Psoas muscle (tissue), 7 donors: ENCODE measurements at regions not wholly inside any gene's neighbourhood (a gene's known extent, or its start where the extent isn't known, plus 50 kb on each side); places are given as distances from the start of the nearest gene placed in this dataset.

Experiments used
- ATAC-seq, 4 donors: fragments of 200-7000 bp; cut with Tn5 transposase; one replicate each; pipeline ENCODE4 v1.9.1; 2020; ENCODE audit warnings: moderate library complexity in 3 of 4, mild to moderate bottlenecking in 2 of 4
- DNase-seq, 2 donors: peaks; one replicate each; pipeline ENCODE4 v3.0.0-alpha.2; 2020
- H3K27ac ChIP-seq: fragments of 200-600 bp; one replicate; pipeline ENCODE4 v1.8.0; 2022
- H3K27me3 ChIP-seq, 3 donors: fragments of 200-600 bp in 1 of 3; one replicate each; pipeline versions ENCODE4 v1.6.1 to v1.8.0; 2013 to 2022; ENCODE audit warnings: low read length in 2 of 3, mild to moderate bottlenecking in 2 of 3, moderate library complexity in 1 of 3; ENCODE audit not compliant: insufficient read depth in 3 of 3
- H3K36me3 ChIP-seq, 2 donors: fragments of 200-600 bp in 1 of 2; one replicate each; pipeline versions ENCODE4 v1.6.1 to v1.8.0; 2013 to 2022; ENCODE audit warnings: low read depth in 1 of 2, mild to moderate bottlenecking in 1 of 2, moderate library complexity in 1 of 2; ENCODE audit not compliant: insufficient read depth in 1 of 2
- H3K4me1 ChIP-seq: fragments of 200-600 bp; one replicate; pipeline ENCODE4 v1.8.0; 2022
- H3K4me3 ChIP-seq: fragments of 200-600 bp; one replicate; pipeline ENCODE4 v1.8.0; 2022; ENCODE audit warnings: mild to moderate bottlenecking
- H3K9me3 ChIP-seq: fragments of 200-600 bp; one replicate; pipeline ENCODE4 v1.8.0; 2022
- WGBS, 3 donors: extraction: QIAGEN DNeasy Blood & Tissue Kit; methylation state at CpG; one replicate each; pipeline versions ENCODE4 v1.1.6 to v1.1.7; 2013; 5-methylcytosine and 5-hydroxymethylcytosine counted together
- intact Hi-C, 2 donors: fragments of 100-400 bp; cut with DNase I; formaldehyde crosslinking; loops; one replicate each; pipeline versions ENCODE4 v1.11.0 to v1.14.2; 2022
- TF ChIP-seq, protein P1 (sequence below): fragments of 200-600 bp; IDR thresholded peaks from one replicate; pipeline ENCODE4 v1.8.0; 2022; ENCODE audit warnings: antibody characterized with exemption
- donor health status: healthy with polysubstance abuse.
- donor health status: DM: no; HTN: no; CAD: no; lungs with moderate emphysema.
- donor health status: Bipolar disorder and iron deficiency.
- donor health status: healthy.
- donor health status: DM: yes; HTN: yes; CAD: no.
- donor health status: DM: no; HTN: no; CAD: no.
- donor health status: DM: yes; HTN: yes; CAD: no.

DNA sequence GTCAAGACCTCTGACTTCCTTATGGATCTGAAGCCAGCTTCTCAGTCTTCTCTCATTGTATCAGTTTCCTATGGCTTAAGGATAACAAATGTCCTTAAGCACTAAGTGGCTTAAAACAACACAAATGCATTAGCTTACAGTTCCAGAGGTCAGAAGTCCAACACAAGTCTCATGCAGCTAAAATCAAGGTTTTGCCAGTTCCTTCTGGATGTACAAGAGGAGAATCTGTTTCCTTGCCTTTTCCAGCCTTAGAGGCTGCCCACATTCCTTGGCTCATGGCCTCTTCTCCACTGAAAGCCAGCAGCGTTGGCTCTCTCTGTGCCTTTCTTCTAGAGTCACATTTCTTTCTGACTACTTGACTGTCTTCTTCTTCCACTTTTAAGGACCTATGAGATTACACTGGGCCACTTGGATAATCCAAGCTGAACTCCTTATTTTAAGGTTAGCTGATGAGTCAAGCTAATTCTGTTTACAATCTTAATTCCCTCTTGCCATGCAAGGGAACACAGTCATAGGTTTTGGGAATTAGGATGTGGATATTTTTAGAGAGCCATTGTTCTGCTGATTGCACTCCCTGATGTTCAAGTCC lies 179.0 kb downstream of the BCAS1 start:
- Histone ChIP-seq H3K9me3 (no peaks in the 10 kb centered on the region), H3K36me3 (no peaks in the 10 kb centered on the region), H3K4me3 (no peak overlapping the region), H3K27ac (no peak overlapping the region), H3K27me3 (no peaks in the 10 kb centered on the region), H3K4me1 (no peaks in the 10 kb centered on the region)
- no peak for ATAC-seq
- TF ChIP-seq, protein P1, sequence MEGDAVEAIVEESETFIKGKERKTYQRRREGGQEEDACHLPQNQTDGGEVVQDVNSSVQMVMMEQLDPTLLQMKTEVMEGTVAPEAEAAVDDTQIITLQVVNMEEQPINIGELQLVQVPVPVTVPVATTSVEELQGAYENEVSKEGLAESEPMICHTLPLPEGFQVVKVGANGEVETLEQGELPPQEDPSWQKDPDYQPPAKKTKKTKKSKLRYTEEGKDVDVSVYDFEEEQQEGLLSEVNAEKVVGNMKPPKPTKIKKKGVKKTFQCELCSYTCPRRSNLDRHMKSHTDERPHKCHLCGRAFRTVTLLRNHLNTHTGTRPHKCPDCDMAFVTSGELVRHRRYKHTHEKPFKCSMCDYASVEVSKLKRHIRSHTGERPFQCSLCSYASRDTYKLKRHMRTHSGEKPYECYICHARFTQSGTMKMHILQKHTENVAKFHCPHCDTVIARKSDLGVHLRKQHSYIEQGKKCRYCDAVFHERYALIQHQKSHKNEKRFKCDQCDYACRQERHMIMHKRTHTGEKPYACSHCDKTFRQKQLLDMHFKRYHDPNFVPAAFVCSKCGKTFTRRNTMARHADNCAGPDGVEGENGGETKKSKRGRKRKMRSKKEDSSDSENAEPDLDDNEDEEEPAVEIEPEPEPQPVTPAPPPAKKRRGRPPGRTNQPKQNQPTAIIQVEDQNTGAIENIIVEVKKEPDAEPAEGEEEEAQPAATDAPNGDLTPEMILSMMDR, result no peak
- intact Hi-C loops, result no loop called here
- no peak for DNase-seq
- 35 to 70% (median 38%) methylated on average over 1 of the region's 1 CpG for WGBS, 3 donors

DNA sequence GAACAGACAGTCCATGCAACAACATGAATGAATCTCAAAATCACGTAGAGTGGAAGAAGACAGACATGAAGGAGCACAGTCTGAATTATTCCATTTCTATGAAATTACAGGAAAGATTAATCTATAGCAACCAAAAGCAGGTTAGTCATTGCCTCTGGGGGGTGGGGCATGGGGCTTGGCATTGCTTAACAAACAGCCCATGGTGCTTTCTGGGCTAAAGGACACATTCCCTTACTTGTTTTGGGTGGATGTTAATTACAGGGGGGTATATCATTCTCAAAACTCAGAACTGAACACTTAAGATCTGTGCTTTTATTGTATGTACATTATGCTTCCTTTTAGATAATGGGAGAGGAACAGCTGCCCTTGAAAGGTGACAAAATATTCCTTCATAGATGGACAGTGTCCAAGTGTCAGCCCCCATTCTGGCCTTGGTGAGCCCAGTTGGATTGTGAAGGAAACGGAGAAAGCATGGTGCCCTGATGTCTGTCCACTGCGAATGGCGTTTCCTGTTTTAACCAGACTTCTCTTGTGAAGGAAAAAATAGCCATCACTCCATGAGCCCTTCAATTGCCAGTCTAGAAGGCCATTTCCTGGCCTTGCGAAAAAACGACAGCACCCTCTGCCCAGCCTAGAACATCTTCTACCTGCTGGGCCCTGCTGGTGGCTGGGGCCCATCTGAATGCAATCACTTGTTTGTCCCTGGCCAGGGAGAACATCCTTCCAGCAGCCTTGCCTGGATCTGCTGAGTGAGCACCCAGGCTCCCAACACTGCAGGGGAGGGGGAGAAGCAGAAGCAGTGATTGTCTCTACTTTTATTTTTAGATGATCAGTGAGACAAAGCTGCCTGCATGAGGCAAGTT lies 179.7 kb downstream of the BCAS1 start:
- TF ChIP-seq, protein P1, result no peak

DNA sequence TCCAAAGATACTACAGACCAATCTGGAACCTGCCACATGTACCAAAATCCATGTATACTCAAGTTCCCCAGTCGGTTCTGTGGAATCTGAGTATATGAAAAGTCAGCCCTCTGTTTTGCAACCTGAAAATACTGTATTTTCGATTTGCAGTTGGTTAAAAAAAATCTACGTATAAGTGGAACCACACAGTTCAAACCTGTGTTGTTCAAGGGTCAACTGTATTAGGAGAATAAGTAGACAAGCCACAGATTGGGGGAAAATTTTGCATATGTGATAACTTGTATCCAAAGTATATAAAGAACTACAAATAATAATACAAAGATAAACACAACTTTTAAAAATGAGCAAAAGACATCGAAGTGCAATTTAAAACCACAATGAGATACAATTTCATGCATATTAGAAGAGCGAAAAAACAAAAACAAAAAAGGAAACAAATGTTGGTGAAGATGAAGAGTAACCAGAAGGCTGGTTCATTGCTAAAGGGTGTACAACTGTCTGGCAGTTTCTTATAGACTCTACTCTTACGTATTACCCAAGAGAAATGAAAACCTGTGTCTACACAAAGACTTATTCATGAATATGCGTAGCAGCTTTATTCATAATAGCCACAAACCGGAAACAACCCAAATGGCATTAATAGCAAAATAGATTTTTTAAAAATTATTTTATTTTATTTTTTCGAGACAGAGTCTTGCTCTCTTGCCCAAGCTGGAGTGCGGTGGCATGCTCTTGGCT lies 180.8 kb downstream of the BCAS1 start:
- Histone ChIP-seq H3K4me3 (no peak overlapping the region), H3K27me3 (peaks cover 0 to 2% (median 0%) of the 10 kb centered on the region in 3 donors), H3K4me1 (no peaks in the 10 kb centered on the region), H3K9me3 (no peaks in the 10 kb centered on the region), H3K27ac (no peak overlapping the region), H3K36me3 (no peaks in the 10 kb centered on the region)
- 91 to 94% (median 93%) methylated on average over 10 of the region's 10 CpGs for WGBS, 3 donors
- intact Hi-C loops, result no loop called here
- TF ChIP-seq, protein P1, result no peak
- DNase-seq, result no peak
- no peak for ATAC-seq

More for the DNA sequence above, 179.7 kb downstream of the BCAS1 start:
- 84 to 91% (median 89%) methylated on average over 6 of the region's 6 CpGs for WGBS, 3 donors
- Histone ChIP-seq H3K36me3 (no peaks in the 10 kb centered on the region), H3K27me3 (peaks cover 0 to 1% (median 0%) of the 10 kb centered on the region in 3 donors), H3K4me3 (no peak overlapping the region), H3K4me1 (no peaks in the 10 kb centered on the region), H3K9me3 (no peaks in the 10 kb centered on the region), H3K27ac (no peak overlapping the region)
- intact Hi-C loops, result no loop called here
- ATAC-seq (no peak), DNase-seq (no peak)

DNA sequence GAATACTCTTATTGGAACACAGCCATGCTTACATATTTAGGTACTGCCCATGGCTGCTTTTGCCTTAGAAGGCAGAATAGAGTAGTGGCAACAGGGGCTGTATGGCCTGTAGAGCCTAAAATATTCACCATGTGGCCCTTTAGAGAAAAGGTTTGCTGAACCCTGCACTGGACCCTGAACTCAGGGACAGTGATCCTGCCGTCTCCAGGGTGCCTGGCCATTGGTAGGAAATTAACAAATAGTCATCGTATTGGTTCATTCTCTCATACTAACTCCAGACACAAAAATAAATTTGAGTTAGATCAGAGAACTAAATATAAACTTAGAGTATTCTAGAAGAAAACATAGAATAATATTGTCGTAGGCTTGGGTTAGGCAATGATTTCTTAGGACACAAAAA lies 181.4 kb downstream of the BCAS1 start:
- H3K9me3 ChIP-seq, result no peaks in the 10 kb centered on the region
- no peaks in the 10 kb centered on the region for H3K36me3 ChIP-seq
- no peak overlapping the region for H3K27ac ChIP-seq
- DNase-seq (no peak), ATAC-seq (no peak)
- H3K4me1 ChIP-seq, result no peaks in the 10 kb centered on the region
- H3K4me3 ChIP-seq, result no peak overlapping the region
- TF ChIP-seq, protein P1, result no peak
- intact Hi-C loops, result no loop called here
- WGBS, 3 donors, result 85 to 90% (median 89%) methylated on average over 3 of the region's 3 CpGs
- H3K27me3 ChIP-seq, result peaks cover 0 to 2% (median 0%) of the 10 kb centered on the region in 3 donors
